ENCODE measurements at regions not wholly inside any gene's neighbourhood (a gene's known extent, or its start where the extent isn't known, plus 50 kb on each side); places are given as distances from the start of the nearest gene placed in this dataset.
"Not testable (repeated sequence)": the region's sequence is repeated elsewhere in the genome, so short reads cannot be mapped to it uniquely, and the experiment has no call there.

- not testable (repeated sequence) for H3K4me3 ChIP-seq; H3K9me3 ChIP-seq; H3K4me1 ChIP-seq; H3K27ac ChIP-seq; H3K27me3 ChIP-seq; H3K36me3 ChIP-seq; DNase-seq (ENCODE audit: low spot score in 2 of 2)
- WGBS, 2 donors = 100% methylated on average over 3 of the region's 14 CpGs; no CpG with 5 or more reads in 1 of the 2 donors
Measured at GRCh38 chr15:20144333-20145036, 397.1 kb downstream of the GOLGA6L6 start.

- not testable (repeated sequence) for H3K27me3 ChIP-seq; DNase-seq (ENCODE audit: low spot score in 2 of 2)
- no CpG with 5 or more reads among the region's 3 CpGs for WGBS, 2 donors
Measured at GRCh38 chr15:20142906-20143305, 398.7 kb downstream of the GOLGA6L6 start.

GRCh38 chr15:20142410-20142809 is 399.2 kb downstream of the GOLGA6L6 start:
- H3K27me3 ChIP-seq; H3K9me3 ChIP-seq; H3K4me3 ChIP-seq; H3K36me3 ChIP-seq; H3K27ac ChIP-seq; H3K4me1 ChIP-seq; DNase-seq (ENCODE audit: low spot score in 2 of 2): not testable (repeated sequence)
- WGBS, 2 donors = no CpG with 5 or more reads among the region's 1 CpG

More at GRCh38 chr15:20142906-20143305, 398.7 kb downstream of the GOLGA6L6 start:
- H3K27ac ChIP-seq, H3K4me1 ChIP-seq, H3K4me3 ChIP-seq, H3K9me3 ChIP-seq, H3K36me3 ChIP-seq: not testable (repeated sequence)

- not testable (repeated sequence) for H3K27ac ChIP-seq; DNase-seq (ENCODE audit: low spot score in 2 of 2); H3K36me3 ChIP-seq; H3K4me1 ChIP-seq; H3K4me3 ChIP-seq; H3K27me3 ChIP-seq; H3K9me3 ChIP-seq
- 40 to 89% methylated on average over 2 to 4 of the region's 4 CpGs for WGBS, 2 donors
Measured at GRCh38 chr15:20124668-20125067, 416.9 kb downstream of the GOLGA6L6 start.

DNA sequence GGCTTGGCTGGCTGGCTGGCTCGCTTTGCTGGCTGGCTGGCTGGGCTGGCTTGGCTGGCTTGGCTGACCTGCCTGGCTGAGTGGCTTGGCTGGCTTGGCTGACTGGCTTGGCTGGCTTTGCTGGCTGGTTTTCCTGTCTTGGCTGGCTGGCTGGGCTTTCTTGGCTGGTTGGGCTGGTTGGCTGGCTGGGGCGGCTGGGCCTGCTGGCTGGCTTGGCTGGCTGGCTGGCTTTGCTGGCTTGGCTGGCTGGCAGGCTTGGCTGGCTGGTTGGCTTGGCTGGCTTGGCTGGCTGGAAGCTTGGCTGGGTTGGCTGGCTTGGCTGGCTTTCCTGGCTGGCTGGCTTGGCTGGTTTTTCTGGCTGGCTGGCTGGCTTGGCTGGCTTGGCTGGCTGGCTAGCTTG is 435.6 kb downstream of the GOLGA6L6 start:
- no peak overlapping the region for H3K27ac ChIP-seq
- H3K36me3 ChIP-seq = no peaks in the 10 kb centered on the region
- DNase-seq (ENCODE audit: low spot score in 2 of 2) = no peak
- WGBS, 2 donors = 79 to 82% methylated on average over 1 to 2 of the region's 2 CpGs
- H3K4me3 ChIP-seq = no peak overlapping the region
- TF ChIP-seq POLR2A (IDR thresholded peaks at IDR 0.05) = no peak
- H3K9me3 ChIP-seq = no peaks in the 10 kb centered on the region
- H3K27me3 ChIP-seq = no peaks in the 10 kb centered on the region
- H3K4me1 ChIP-seq = no peaks in the 10 kb centered on the region

DNA sequence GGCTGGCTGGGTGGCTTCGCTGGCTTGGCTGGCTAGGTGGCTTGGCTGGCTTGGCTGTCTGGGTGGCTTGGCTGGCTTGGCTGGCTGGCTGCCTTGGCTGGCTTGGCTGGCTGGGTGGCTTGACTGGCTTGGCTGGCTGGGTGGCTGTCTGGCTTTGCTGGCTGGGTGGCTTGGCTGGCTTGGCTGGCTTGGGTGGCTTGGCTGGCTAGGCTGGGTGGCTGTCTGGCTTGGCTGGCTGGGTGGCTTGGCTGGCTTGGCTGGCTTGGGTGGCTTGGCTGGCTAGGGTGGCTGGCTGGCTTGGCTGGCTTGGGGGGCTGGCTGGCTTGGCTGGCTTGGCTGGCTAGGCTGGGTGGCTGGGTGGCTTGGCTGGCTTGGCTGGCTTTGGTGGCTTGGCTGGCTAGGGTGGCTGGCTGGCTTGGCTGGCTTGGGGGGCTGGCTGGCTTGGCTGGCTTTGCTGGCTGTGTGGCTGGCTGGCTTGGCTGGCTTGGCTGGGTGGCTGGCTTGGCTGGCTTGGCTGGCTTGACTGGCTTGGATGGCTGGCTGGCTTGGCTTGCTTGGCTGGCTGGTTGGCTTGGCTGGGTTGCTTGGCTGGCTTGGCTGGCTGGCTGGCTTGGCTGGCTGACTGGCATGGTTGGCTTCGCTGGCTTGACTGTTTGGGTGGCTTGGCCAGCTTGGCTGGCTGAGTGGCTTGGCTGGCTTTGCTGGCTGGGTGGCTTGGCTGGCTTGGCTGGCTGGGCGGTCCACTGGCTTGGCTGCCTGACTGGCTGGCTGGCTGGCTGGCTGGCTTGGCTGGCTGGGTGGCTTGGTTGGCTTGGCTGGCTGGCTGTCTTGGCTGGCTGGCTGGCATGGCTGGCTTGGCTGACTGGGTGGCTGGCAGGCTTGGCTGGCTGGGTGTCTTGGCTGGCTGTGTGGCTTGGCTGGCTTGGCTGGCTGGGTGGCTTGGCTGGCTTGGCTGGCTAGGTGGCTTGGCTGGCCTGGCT is 436.3 kb downstream of the GOLGA6L6 start:
- H3K27ac ChIP-seq; H3K9me3 ChIP-seq; DNase-seq (ENCODE audit: low spot score in 2 of 2); H3K4me1 ChIP-seq; H3K4me3 ChIP-seq; H3K27me3 ChIP-seq; H3K36me3 ChIP-seq: not testable (repeated sequence)
- 100% methylated on average over 1 of the region's 3 CpGs; no CpG with 5 or more reads in 1 of the 2 donors for WGBS, 2 donors

DNA sequence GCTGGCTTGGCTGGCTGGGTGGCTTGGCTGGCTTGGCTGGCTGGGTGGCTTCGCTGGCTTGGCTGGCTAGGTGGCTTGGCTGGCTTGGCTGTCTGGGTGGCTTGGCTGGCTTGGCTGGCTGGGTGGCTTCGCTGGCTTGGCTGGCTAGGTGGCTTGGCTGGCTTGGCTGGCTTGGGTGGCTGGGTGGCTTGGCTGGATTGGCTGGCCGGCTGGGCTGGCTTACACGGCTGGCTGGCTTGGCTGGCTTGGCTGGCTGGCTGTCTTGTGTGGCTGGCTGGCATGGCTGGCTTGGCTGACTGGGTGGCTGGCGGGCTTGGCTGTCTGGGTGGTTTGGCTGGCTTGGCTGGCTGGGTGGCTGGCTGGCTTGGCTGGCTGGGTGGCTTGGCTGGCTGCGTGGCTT is 437.0 kb downstream of the GOLGA6L6 start:
- peak; percentile 6 to 20 for DNase-seq (ENCODE audit: low spot score in 2 of 2)
- 67% methylated on average over 2 of the region's 6 CpGs; no CpG with 5 or more reads in 1 of the 2 donors for WGBS, 2 donors
- H3K4me3 ChIP-seq, H3K27me3 ChIP-seq, H3K9me3 ChIP-seq, H3K36me3 ChIP-seq, H3K4me1 ChIP-seq, H3K27ac ChIP-seq: not testable (repeated sequence)

DNA sequence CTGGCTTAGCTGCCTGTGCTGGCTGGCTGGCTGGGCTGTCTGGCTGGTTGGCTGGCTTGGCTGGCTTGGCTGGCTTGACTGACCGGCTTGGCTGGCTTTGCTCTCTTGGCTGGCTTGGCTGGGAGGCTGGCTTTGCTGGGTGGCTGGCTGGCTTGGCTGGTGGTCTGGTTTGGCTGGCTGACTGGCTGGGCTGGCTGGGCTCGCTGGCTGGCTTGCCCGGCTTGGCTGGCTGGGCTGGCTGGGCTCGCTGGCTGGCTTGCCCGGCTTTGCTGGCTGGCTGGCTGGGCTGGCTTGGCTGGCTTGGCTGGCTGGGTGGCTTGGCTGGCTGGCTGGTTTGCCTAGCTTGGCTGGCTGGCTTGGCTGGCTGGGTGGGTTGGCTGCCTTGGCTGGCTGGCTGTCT is 438.7 kb downstream of the GOLGA6L6 start:
- H3K9me3 ChIP-seq, H3K36me3 ChIP-seq, H3K27ac ChIP-seq, H3K27me3 ChIP-seq, H3K4me1 ChIP-seq, H3K4me3 ChIP-seq: not testable (repeated sequence)
- WGBS, 2 donors = 67 to 90% methylated on average over 2 to 4 of the region's 5 CpGs
- peak in 1 of 2 donors; percentile 26 for DNase-seq (ENCODE audit: low spot score in 2 of 2)

DNA sequence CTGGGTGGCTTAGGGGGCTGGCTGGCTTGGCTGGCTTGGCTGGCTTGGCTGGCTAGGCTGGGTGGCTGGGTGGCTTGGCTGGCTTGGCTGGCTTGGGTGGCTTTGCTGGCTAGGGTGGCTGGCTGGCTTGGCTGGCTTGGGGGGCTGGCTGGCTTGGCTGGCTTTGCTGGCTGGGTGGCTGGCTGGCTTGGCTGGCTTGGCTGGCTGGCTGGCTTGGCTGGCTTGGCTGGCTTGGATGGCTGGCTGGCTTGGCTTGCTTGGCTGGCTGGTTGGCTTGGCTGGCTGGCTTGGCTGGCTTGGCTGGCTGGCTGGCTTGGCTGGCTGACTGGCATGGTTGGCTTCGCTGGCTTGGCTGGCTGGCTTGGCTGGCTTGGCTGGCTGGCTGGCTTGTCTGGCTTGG is 439.4 kb downstream of the GOLGA6L6 start:
- WGBS, 2 donors = 60% methylated on average over 1 of the region's 1 CpG
- not testable (repeated sequence) for H3K4me1 ChIP-seq, H3K27me3 ChIP-seq, H3K36me3 ChIP-seq, H3K27ac ChIP-seq, H3K9me3 ChIP-seq, H3K4me3 ChIP-seq
- peak in 1 of 2 donors; percentile 26 for DNase-seq (ENCODE audit: low spot score in 2 of 2)

DNA sequence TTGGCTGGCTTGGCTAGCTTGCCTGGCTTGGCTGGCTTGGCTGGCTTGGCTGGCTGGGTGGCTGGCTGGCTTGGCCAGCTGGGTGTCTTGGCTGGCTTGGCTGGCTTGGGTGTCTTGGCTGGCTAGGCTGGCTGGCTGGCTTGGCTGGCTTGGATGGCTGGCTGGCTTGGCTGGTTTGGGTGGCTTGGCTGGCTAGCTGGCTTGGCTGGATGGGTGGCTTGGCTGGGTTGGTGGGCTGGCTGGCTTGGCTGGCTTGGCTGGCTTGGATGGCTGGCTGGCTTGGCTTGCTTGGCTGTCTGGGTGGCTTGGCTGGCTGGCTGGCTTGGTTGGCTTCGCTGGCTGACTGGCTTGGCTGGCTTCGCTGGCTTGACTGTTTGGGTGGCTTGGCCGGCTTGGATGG is 440.3 kb downstream of the GOLGA6L6 start:
- H3K9me3 ChIP-seq; H3K4me3 ChIP-seq; H3K27me3 ChIP-seq; H3K27ac ChIP-seq; H3K4me1 ChIP-seq; DNase-seq (ENCODE audit: low spot score in 2 of 2); H3K36me3 ChIP-seq: not testable (repeated sequence)
- WGBS, 2 donors = no CpG with 5 or more reads among the region's 3 CpGs

GRCh38 chr15:20100604-20101270 is 440.9 kb downstream of the GOLGA6L6 start:
- not testable (repeated sequence) for H3K27me3 ChIP-seq; H3K27ac ChIP-seq; DNase-seq (ENCODE audit: low spot score in 2 of 2); H3K4me3 ChIP-seq; H3K4me1 ChIP-seq; H3K36me3 ChIP-seq; H3K9me3 ChIP-seq
- no CpG with 5 or more reads among the region's 8 CpGs for WGBS, 2 donors

GRCh38 chr15:20095699-20096303 is 445.8 kb downstream of the GOLGA6L6 start:
- not testable (repeated sequence) for DNase-seq (ENCODE audit: low spot score in 2 of 2); H3K4me3 ChIP-seq; H3K4me1 ChIP-seq; H3K27ac ChIP-seq; H3K36me3 ChIP-seq; H3K9me3 ChIP-seq; H3K27me3 ChIP-seq
- WGBS, 2 donors = 54 to 63% methylated on average over 1 to 3 of the region's 6 CpGs

DNA sequence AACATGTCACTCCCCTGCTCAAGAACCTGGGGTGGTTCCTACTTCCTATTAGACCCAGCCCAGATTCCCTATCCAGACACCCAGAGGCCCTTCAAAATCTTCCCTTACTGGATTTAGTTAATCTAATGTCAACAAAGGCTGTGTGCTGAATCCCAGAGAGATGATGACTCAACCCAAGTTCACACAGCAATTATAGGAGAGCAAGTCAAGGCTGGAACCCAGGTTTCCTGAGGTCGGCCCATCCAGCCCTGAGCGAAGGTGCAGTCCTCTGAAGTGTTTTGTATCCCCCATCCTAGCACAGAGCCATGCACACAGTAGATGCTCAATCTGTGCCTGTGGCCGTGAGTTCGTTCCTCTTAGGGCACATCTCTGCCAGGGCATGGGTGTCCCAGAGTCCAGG is 452.1 kb downstream of the GOLGA6L6 start:
- WGBS, 2 donors = no CpG with 5 or more reads among the region's 4 CpGs
- H3K4me1 ChIP-seq; H3K4me3 ChIP-seq; H3K27me3 ChIP-seq; H3K27ac ChIP-seq; DNase-seq (ENCODE audit: low spot score in 2 of 2); H3K36me3 ChIP-seq; H3K9me3 ChIP-seq: not testable (repeated sequence)
